A673 (cell line): ENCODE measurements at regions not wholly inside any gene's neighbourhood (a gene's known extent, or its start where the extent isn't known, plus 50 kb on each side); places are given as distances from the start of the nearest gene placed in this dataset.
"Not testable (repeated sequence)": the region's sequence is repeated elsewhere in the genome, so short reads cannot be mapped to it uniquely, and the experiment has no call there.

Experiments used
- BruUV-seq: library from RNA; stranded (reverse); fragments of 400-500 nt; replicated peaks from 2 replicates; lab custom pipeline; 2021; lab: Mats Ljungman, UMichigan
- CTCF ChIA-PET: fragments of 300-600 bp; sonication (Branson Sonifier 250); formaldehyde crosslinking; loops from one replicate; lab custom pipeline; 2022; ENCODE audit warnings: antibody characterized with exemption; lab: Charles Lee
- POLR2A ChIA-PET: fragments of 300-600 bp; sonication (Branson Sonifier 250); formaldehyde crosslinking; loops from one replicate; lab custom pipeline; 2022; ENCODE audit warnings: antibody characterized with exemption; ENCODE audit not compliant: low non-redundant PET; lab: Charles Lee
- DNase-seq: peaks from one replicate; pipeline ENCODE4 v3.0.0-alpha.2; 2015; ENCODE audit warnings: low spot score
- H3K27ac ChIP-seq: fragments of 200-600 bp; sonication (generic); 2 replicates; pipeline ENCODE4 v1.5.1; 2016; ENCODE audit warnings: mixed run types, low read depth, mild to moderate bottlenecking, mixed read lengths, antibody characterized with exemption, low read length; ENCODE audit not compliant: poor library complexity, severe bottlenecking
- H3K27me3 ChIP-seq: fragments of 200-600 bp; sonication (generic); replicated peaks from 2 replicates; pipeline ENCODE4 v1.6.1; 2017; ENCODE audit warnings: mixed run types, low read depth, mild to moderate bottlenecking, mixed read lengths, antibody characterized with exemption, low read length; ENCODE audit not compliant: insufficient read depth, poor library complexity
- H3K36me3 ChIP-seq: fragments of 200-600 bp; sonication (generic); 2 replicates; pipeline ENCODE4 v1.6.1; 2016; ENCODE audit warnings: mixed run types, mild to moderate bottlenecking, mixed read lengths, antibody characterized with exemption, low read length; ENCODE audit not compliant: insufficient read depth, poor library complexity, severe bottlenecking
- H3K4me1 ChIP-seq: fragments of 200-600 bp; sonication (generic); 2 replicates; pipeline ENCODE4 v1.6.1; 2017; ENCODE audit warnings: mixed run types, mild to moderate bottlenecking, mixed read lengths, antibody characterized with exemption, low read length; ENCODE audit not compliant: insufficient read depth, poor library complexity, severe bottlenecking
- H3K4me3 ChIP-seq: fragments of 200-600 bp; sonication (generic); 2 replicates; pipeline ENCODE4 v1.5.1; 2016; ENCODE audit warnings: low read depth, mixed run types, mild to moderate bottlenecking, mixed read lengths, low read length; ENCODE audit not compliant: poor library complexity, severe bottlenecking
- H3K9me3 ChIP-seq: fragments of 200-600 bp; sonication (generic); 2 replicates; pipeline ENCODE4 v1.6.1; 2016; ENCODE audit warnings: mixed run types, low read depth, mild to moderate bottlenecking, mixed read lengths, antibody characterized with exemption, low read length; ENCODE audit not compliant: poor library complexity, severe bottlenecking
- EZH2 ChIP-seq: fragments of 200-600 bp; sonication (generic); IDR thresholded peaks from 2 replicates; pipeline ENCODE4 v1.6.1; 2017; ENCODE audit warnings: borderline replicate concordance, low read depth, mild to moderate bottlenecking, mixed read lengths, antibody characterized with exemption, low read length; ENCODE audit not compliant: poor library complexity, severe bottlenecking
- intact Hi-C: fragments of 100-400 bp; cut with micrococcal nuclease; formaldehyde crosslinking; loops from one replicate; pipeline ENCODE4 v1.10.0; 2022; ENCODE audit not compliant: unreplicated experiment
- TF ChIP-seq, protein P1 (sequence below): fragments of 300-800, 200-600 bp; sonication (generic); conservative IDR thresholded peaks from 2 replicates; pipeline ENCODE4 v1.5.1; 2017; ENCODE audit warnings: low read depth, mild to moderate bottlenecking, antibody characterized with exemption, low read length, moderate library complexity, mixed read lengths

DNA sequence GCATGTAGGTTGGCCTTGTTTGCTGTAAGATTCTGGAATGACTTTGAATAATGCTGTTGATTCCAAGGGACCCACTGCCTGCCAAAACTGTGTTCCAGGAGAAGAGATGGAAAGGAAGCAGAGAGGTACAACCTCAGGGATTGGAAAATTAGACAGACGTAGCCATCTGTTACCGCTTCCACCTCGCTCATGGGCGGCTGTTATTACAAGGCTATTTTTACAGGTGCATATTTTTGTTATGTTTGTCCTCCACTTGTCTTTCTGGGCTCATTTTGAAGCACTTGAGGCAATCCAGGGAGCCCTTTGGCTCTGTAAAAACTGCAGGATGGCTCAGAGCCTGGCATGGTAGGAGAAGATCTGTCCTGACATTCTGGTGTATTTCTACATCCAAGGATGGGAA, 276.4 kb upstream of the TMTC4 start:
- Histone ChIP-seq H3K36me3 (no peaks in the 10 kb centered on the region), H3K27ac (no peak overlapping the region), H3K27me3 (no peaks in the 10 kb centered on the region), H3K9me3 (no peaks in the 10 kb centered on the region), H3K4me3 (no peak overlapping the region), H3K4me1 (no peaks in the 10 kb centered on the region)
- intact Hi-C loops: no loop called here
- ChIA-PET POLR2A (no interaction called here), CTCF (no interaction called here)
- TF ChIP-seq EZH2: no peak
- TF ChIP-seq, protein P1, sequence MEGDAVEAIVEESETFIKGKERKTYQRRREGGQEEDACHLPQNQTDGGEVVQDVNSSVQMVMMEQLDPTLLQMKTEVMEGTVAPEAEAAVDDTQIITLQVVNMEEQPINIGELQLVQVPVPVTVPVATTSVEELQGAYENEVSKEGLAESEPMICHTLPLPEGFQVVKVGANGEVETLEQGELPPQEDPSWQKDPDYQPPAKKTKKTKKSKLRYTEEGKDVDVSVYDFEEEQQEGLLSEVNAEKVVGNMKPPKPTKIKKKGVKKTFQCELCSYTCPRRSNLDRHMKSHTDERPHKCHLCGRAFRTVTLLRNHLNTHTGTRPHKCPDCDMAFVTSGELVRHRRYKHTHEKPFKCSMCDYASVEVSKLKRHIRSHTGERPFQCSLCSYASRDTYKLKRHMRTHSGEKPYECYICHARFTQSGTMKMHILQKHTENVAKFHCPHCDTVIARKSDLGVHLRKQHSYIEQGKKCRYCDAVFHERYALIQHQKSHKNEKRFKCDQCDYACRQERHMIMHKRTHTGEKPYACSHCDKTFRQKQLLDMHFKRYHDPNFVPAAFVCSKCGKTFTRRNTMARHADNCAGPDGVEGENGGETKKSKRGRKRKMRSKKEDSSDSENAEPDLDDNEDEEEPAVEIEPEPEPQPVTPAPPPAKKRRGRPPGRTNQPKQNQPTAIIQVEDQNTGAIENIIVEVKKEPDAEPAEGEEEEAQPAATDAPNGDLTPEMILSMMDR: no peak
- DNase-seq: no peak
- no TSS peak for BruUV-seq

DNA sequence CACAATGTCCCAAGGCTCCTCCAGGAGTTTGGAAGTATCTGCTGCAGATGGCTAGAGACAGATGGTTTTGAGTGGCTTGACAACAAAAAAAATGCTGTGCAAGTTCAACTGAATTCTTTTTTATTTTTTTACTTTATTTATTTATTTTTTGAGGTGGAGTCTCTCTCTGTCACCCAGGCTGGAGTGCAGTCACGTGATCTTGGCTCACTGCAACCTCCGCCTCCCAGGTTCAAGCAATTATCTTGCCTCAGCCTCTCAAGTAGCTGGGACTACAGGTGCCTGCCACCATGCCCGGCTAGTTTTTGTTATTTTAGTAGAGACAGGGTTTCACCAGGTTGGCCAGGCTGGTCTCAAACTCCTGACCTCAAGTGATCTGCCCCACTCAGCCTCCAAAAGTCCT, 274.3 kb upstream of the TMTC4 start:
- DNase-seq, POLR2A ChIA-PET, H3K36me3 ChIP-seq, CTCF ChIA-PET, H3K9me3 ChIP-seq, intact Hi-C loops, BruUV-seq, H3K27ac ChIP-seq, H3K27me3 ChIP-seq, H3K4me1 ChIP-seq, H3K4me3 ChIP-seq: not testable (repeated sequence)

GRCh38 chr13:100946588-100946987, 272.0 kb upstream of the TMTC4 start:
- no peaks in the 10 kb centered on the region for H3K36me3 ChIP-seq
- no peaks in the 10 kb centered on the region for H3K27me3 ChIP-seq
- BruUV-seq: no TSS peak
- ChIA-PET CTCF (no interaction called here), POLR2A (no interaction called here)
- intact Hi-C loops: no loop called here
- peaks cover 13% of the 10 kb centered on the region for H3K4me1 ChIP-seq
- H3K27ac ChIP-seq: no peak overlapping the region
- H3K4me3 ChIP-seq: no peak overlapping the region
- no peak for DNase-seq
- no peak for TF ChIP-seq EZH2
- TF ChIP-seq, protein P1: no peak
- H3K9me3 ChIP-seq: no peaks in the 10 kb centered on the region

GRCh38 chr13:100944791-100945345, 270.3 kb upstream of the TMTC4 start:
- no peaks in the 10 kb centered on the region for H3K36me3 ChIP-seq
- ChIA-PET CTCF (no interaction called here), POLR2A (no interaction called here)
- H3K4me3 ChIP-seq: no peak overlapping the region
- H3K27ac ChIP-seq: no peak overlapping the region
- TF ChIP-seq EZH2: no peak
- TF ChIP-seq, protein P1: no peak
- no peaks in the 10 kb centered on the region for H3K9me3 ChIP-seq
- no TSS peak for BruUV-seq
- peaks cover 25% of the 10 kb centered on the region for H3K4me1 ChIP-seq
- no peak for DNase-seq
- intact Hi-C loops: no loop called here
- H3K27me3 ChIP-seq: no peaks in the 10 kb centered on the region
